Keratinocyte (primary cell): ENCODE measurements at regions not wholly inside any gene's neighbourhood (a gene's known extent, or its start where the extent isn't known, plus 50 kb on each side); places are given as distances from the start of the nearest gene placed in this dataset.

Experiments
- DNase-seq: peaks from one replicate; pipeline ENCODE4 v3.0.0-alpha.2; 2011; ENCODE audit warnings: low read depth, missing footprints, low spot score
- FAIRE-seq: peaks from 2 replicates; lab custom pipeline; 2011; peaks lifted over from hg19 to GRCh38; lab: Jason Lieb, UNC
- H2AFZ ChIP-seq: 2 replicates; pipeline ENCODE4 v1.6.0; 2012; ENCODE audit warnings: low read length, control low read depth, inconsistent platforms; ENCODE audit not compliant: control insufficient read depth
- H3K27ac ChIP-seq: 2 replicates; pipeline ENCODE4 v1.5.1; 2011; ENCODE audit warnings: low read length; ENCODE audit not compliant: control insufficient read depth, insufficient read depth
- H3K27me3 ChIP-seq: 3 replicates; pipeline ENCODE4 v1.6.0; 2011; ENCODE audit warnings: low read length; ENCODE audit not compliant: control insufficient read depth, insufficient read depth; ENCODE audit errors: extremely low read depth
- H3K36me3 ChIP-seq, 2 experiments: 2 replicates in 1 of 2; 3 replicates in 1 of 2; pipeline ENCODE4 v1.5.1; 2011; ENCODE audit warnings: low read length in 2 of 2, mild to moderate bottlenecking in 1 of 2; ENCODE audit not compliant: control insufficient read depth in 2 of 2, insufficient read depth in 2 of 2; ENCODE audit errors: extremely low read depth in 1 of 2
- H3K4me1 ChIP-seq: 3 replicates; pipeline ENCODE4 v1.5.1; 2011; ENCODE audit warnings: low read length; ENCODE audit not compliant: control insufficient read depth, insufficient read depth; ENCODE audit errors: extremely low read depth
- H3K4me2 ChIP-seq: 3 replicates; pipeline ENCODE4 v1.6.0; 2011; ENCODE audit warnings: low read depth, low read length; ENCODE audit not compliant: control insufficient read depth, insufficient read depth; ENCODE audit errors: extremely low read depth
- H3K4me3 ChIP-seq, 3 experiments: fragments of 200-600 bp in 1 of 3; sonication (generic) in 1 of 3; 2 replicates in 2 of 3; 3 replicates in 1 of 3; pipeline ENCODE4 v1.5.1; 2011 to 2016; ENCODE audit warnings: low read length in 3 of 3, mild to moderate bottlenecking in 3 of 3, control low read depth in 2 of 3, inconsistent platforms in 1 of 3, low read depth in 1 of 3, mixed read lengths in 1 of 3, mixed run types in 1 of 3, moderate library complexity in 1 of 3; ENCODE audit not compliant: control insufficient read depth in 2 of 3, insufficient read depth in 2 of 3; ENCODE audit errors: extremely low read depth in 1 of 3
- H3K79me2 ChIP-seq: 2 replicates; pipeline ENCODE4 v1.6.0; 2012; ENCODE audit warnings: low read length; ENCODE audit not compliant: control insufficient read depth, insufficient read depth
- H3K9ac ChIP-seq: 3 replicates; pipeline ENCODE4 v1.6.0; 2011; ENCODE audit warnings: low read length; ENCODE audit not compliant: control insufficient read depth, insufficient read depth; ENCODE audit errors: extremely low read depth
- H3K9me1 ChIP-seq: 3 replicates; pipeline ENCODE4 v1.6.0; 2011; ENCODE audit warnings: low read length; ENCODE audit not compliant: control insufficient read depth, insufficient read depth; ENCODE audit errors: extremely low read depth
- H3K9me3 ChIP-seq: 2 replicates; pipeline ENCODE4 v1.5.1; 2012; ENCODE audit warnings: low read depth, low read length; ENCODE audit not compliant: control insufficient read depth
- H4K20me1 ChIP-seq: 3 replicates; pipeline ENCODE4 v1.6.0; 2011; ENCODE audit warnings: low read length; ENCODE audit not compliant: control insufficient read depth, insufficient read depth; ENCODE audit errors: extremely low read depth
- CTCF ChIP-seq, 3 experiments: IDR thresholded peaks in 1 of 3; conservative IDR thresholded peaks in 1 of 3; optimal IDR thresholded peaks in 1 of 3; 2 replicates in 2 of 3; 3 replicates in 1 of 3; pipeline versions ENCODE3 to v1.5.1; 2011; ENCODE audit warnings: low read length in 3 of 3, mild to moderate bottlenecking in 3 of 3, moderate library complexity in 2 of 3, control low read depth in 1 of 3, inconsistent platforms in 1 of 3; ENCODE audit not compliant: insufficient read depth in 2 of 3; ENCODE audit errors: extremely low read depth in 1 of 3
- EZH2 ChIP-seq: IDR thresholded peaks from one replicate; pipeline ENCODE4 v1.6.1; 2012; ENCODE audit warnings: inconsistent platforms, mild to moderate bottlenecking, low read length, moderate library complexity
- dilution Hi-C: fragments of 300-500 bp; cut with MboI; formaldehyde crosslinking; loops from one replicate; pipeline ENCODE4 v1.7.0; 2020; ENCODE audit warnings: low sequenced_read_pairs; ENCODE audit not compliant: extremely low pct_ligation_motif_present

GRCh38 chr3:71977525-71977924 is 192.6 kb upstream of the PROK2 start:
- peaks cover 32% of the 10 kb centered on the region for H3K4me1 ChIP-seq

GRCh38 chr3:71975573-71975972 is 190.6 kb upstream of the PROK2 start:
- dilution Hi-C loops = no loop called here
- Histone ChIP-seq H3K27ac (no peak overlapping the region), H2AFZ (no peak overlapping the region), H4K20me1 (no peaks in the 10 kb centered on the region), H3K4me1 (peaks cover 32% of the 10 kb centered on the region), H3K4me2 (no peak overlapping the region), H3K36me3 (no peaks in the 10 kb centered on the region), H3K9me1 (no peaks in the 10 kb centered on the region), H3K79me2 (no peaks in the 10 kb centered on the region), H3K4me3 (no peak overlapping the region), H3K9me3 (no peaks in the 10 kb centered on the region), H3K9ac (no peak overlapping the region), H3K27me3 (no peaks in the 10 kb centered on the region)
- DNase-seq (no peak), FAIRE-seq (no peak)
- TF ChIP-seq CTCF (optimal IDR thresholded peaks at IDR 0.05 in 1 of 3, IDR thresholded peaks at IDR 0.05 in 1 of 3, conservative IDR thresholded peaks at IDR 0.05 in 1 of 3; ENCODE audit: extremely low read depth in 1 of 3, insufficient read depth in 2 of 3, low read length in 3 of 3) = no peak
- no peak for TF ChIP-seq EZH2

More at GRCh38 chr3:71977525-71977924, 192.6 kb upstream of the PROK2 start:
- no peaks in the 10 kb centered on the region for H3K27me3 ChIP-seq
- no peak overlapping the region for H3K27ac ChIP-seq
- H3K36me3 ChIP-seq = no peaks in the 10 kb centered on the region
- DNase-seq (no peak), FAIRE-seq (no peak)
- dilution Hi-C loops = no loop called here
- no peaks in the 10 kb centered on the region for H4K20me1 ChIP-seq
- H3K4me3 ChIP-seq = no peak overlapping the region
- H3K9ac ChIP-seq = no peak overlapping the region
- peak overlapping the region; percentile 50 for H3K4me2 ChIP-seq
- no peaks in the 10 kb centered on the region for H3K9me1 ChIP-seq
- no peaks in the 10 kb centered on the region for H3K79me2 ChIP-seq
- H3K9me3 ChIP-seq = no peaks in the 10 kb centered on the region
- H2AFZ ChIP-seq = no peak overlapping the region
- no peak for TF ChIP-seq CTCF (optimal IDR thresholded peaks at IDR 0.05 in 1 of 3, IDR thresholded peaks at IDR 0.05 in 1 of 3, conservative IDR thresholded peaks at IDR 0.05 in 1 of 3; ENCODE audit: extremely low read depth in 1 of 3, insufficient read depth in 2 of 3, low read length in 3 of 3)
- TF ChIP-seq EZH2 = no peak
